ENCODE measurements at regions not wholly inside any gene's neighbourhood (a gene's known extent, or its start where the extent isn't known, plus 50 kb on each side); places are given as distances from the start of the nearest gene placed in this dataset.

- TF ChIP-seq REST (IDR thresholded peaks at IDR 0.05) (no peak), CTCF (IDR thresholded peaks at IDR 0.05; ENCODE audit: low read depth, low read length, missing input control) (no peak)
These were observed 356.9 kb upstream of the NUDT12 start for GRCh38 chr5:103919506-103919905.

All from liver (tissue), 2 donors.